ENCODE measurements at regions not wholly inside any gene's neighbourhood (a gene's known extent, or its start where the extent isn't known, plus 50 kb on each side); places are given as distances from the start of the nearest gene placed in this dataset.

DNA sequence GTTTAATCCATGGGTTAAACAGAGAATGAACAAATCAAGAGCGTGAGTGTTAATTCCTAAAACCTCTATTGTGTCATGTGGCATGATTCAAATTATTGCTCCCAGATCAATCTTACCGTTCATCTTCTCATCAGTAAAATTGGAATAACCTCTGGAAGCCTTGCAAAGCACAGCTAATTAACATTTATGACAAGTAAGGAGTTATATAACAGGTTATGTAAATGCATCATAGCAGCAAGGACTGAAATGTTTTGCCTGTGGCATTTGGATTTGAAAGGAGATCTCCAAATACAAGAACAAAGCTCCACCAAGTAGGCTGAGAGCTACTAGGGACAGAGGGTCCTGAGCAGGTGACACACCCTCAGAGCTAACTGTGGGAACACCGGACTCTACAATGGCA, 502.9 kb upstream of the CELF2 start:
- Histone ChIP-seq H3K36me3 (ENCODE audit: control insufficient read depth, insufficient read depth, low read length) (no peaks in the 10 kb centered on the region), H3K56ac (ENCODE audit: low read length) (no peak overlapping the region), H2BK15ac (replicated peaks; ENCODE audit: low read depth) (no peak overlapping the region), H2AK5ac (ENCODE audit: low read length) (no peak overlapping the region), H4K5ac (ENCODE audit: low read length) (no peak overlapping the region), H3K79me2 (ENCODE audit: control insufficient read depth, insufficient read depth, low read length) (no peaks in the 10 kb centered on the region), H3K4me2 (ENCODE audit: low read length) (no peak overlapping the region), H3K27me3 (ENCODE audit: insufficient read depth, low read length, poor library complexity) (no peaks in the 10 kb centered on the region), H3K9ac (ENCODE audit: low read length) (no peak overlapping the region), H3K79me1 (ENCODE audit: low read length) (no peaks in the 10 kb centered on the region), H3K18ac (ENCODE audit: low read length) (no peak overlapping the region), H2BK5ac (ENCODE audit: low read length) (no peak overlapping the region), H3K23ac (ENCODE audit: low read length) (no peak overlapping the region), H3K4me3 (ENCODE audit: low read length) (no peak overlapping the region), H3K4ac (ENCODE audit: low read depth, low read length) (no peak overlapping the region), H4K8ac (ENCODE audit: low read depth, low read length) (no peak overlapping the region), H2BK120ac (ENCODE audit: low read depth, low read length) (no peak overlapping the region), H3K27ac (ENCODE audit: low read depth, low read length) (no peak overlapping the region), H3K4me1 (ENCODE audit: control insufficient read depth, low read depth, low read length) (no peaks in the 10 kb centered on the region)
- no peak for DNase-seq
- no CpG with 5 or more reads among the region's 3 CpGs for WGBS (ENCODE audit: extremely low coverage, insufficient coverage, low lambda C conversion rate)

DNA sequence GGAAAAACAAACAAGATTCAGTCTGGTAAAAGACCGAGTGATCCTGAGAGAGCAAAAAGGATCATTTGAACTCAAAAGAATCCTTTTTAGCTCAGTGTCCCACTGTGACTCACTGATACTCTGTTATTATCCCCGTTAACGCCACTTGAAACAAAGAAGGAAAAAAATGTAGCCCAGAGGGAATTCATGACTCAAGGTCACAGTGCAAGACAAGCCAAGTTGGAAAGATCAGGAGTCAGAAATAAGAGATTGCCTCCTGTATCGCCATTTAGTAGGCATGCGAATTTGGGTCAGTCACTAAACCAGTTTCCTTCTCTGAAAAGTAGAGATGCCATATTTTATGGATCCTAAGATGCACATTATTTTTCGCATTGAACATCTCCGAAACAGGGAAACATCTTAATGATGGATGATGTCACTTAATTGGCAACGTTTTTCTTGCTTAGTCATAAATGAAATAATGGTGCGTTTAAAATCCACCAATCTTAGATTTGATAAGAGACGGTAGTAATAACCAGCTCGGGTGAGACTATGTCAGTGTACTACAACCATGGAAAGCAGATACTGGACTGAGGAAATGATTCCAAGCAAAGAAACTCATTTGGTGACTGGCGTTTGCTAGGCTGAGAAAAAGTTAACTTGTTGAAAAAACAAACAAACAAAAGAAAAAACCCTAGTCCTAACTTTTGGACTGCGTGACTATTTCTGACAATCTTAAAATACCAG, 502.0 kb upstream of the CELF2 start:
- Histone ChIP-seq H3K79me1 (ENCODE audit: low read length) (no peaks in the 10 kb centered on the region), H2AK5ac (ENCODE audit: low read length) (no peak overlapping the region), H2BK5ac (ENCODE audit: low read length) (no peak overlapping the region), H3K36me3 (ENCODE audit: control insufficient read depth, insufficient read depth, low read length) (no peaks in the 10 kb centered on the region), H2BK15ac (replicated peaks; ENCODE audit: low read depth) (no peak overlapping the region), H2BK120ac (ENCODE audit: low read depth, low read length) (peak overlapping the region; percentile 45), H3K4me2 (ENCODE audit: low read length) (no peak overlapping the region), H3K4me3 (ENCODE audit: low read length) (no peak overlapping the region), H3K27me3 (ENCODE audit: insufficient read depth, low read length, poor library complexity) (no peaks in the 10 kb centered on the region), H3K4ac (ENCODE audit: low read depth, low read length) (no peak overlapping the region), H4K5ac (ENCODE audit: low read length) (no peak overlapping the region), H3K9ac (ENCODE audit: low read length) (no peak overlapping the region), H3K79me2 (ENCODE audit: control insufficient read depth, insufficient read depth, low read length) (no peaks in the 10 kb centered on the region), H3K18ac (ENCODE audit: low read length) (no peak overlapping the region), H3K27ac (ENCODE audit: low read depth, low read length) (no peak overlapping the region), H3K23ac (ENCODE audit: low read length) (no peak overlapping the region), H4K8ac (ENCODE audit: low read depth, low read length) (no peak overlapping the region), H3K4me1 (ENCODE audit: control insufficient read depth, low read depth, low read length) (no peaks in the 10 kb centered on the region), H3K56ac (ENCODE audit: low read length) (no peak overlapping the region)
- no CpG with 5 or more reads among the region's 13 CpGs for WGBS (ENCODE audit: extremely low coverage, insufficient coverage, low lambda C conversion rate)
- DNase-seq: no peak

DNA sequence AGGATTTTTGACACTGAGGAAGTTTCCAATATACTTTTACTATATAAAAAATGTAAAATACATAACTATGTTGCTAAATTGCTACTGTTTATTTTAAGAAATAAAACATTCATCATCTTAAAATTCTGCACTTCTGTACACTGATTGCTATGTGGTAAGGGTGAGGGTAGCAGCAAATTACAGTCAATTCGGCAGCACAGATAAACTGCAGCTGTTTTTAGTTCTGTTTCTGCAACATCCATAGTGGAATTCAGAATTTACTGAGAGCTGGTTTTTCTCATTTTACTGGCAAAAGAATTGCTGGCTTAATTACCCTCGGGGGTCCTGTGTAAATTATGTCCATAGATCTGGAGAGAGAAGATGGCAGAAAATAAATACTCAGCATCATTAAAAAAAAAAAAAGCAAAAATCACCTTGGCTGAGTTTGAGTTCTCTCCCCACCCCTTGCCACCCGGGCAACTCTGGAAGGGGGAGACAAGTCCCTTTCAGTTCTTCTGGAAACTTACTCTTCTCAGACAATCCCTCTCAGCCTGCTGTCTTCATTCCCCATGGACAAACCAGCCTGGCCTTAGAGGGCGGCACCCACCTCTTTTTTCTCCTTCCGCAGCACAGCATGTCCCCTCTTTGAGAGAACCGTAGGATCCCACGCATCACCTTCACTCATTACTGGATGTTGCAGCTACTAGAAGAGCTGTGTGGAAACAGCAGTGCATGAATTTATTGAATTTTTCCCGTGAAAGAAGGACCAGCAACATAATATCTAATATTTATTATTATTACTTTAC, 501.1 kb upstream of the CELF2 start:
- Histone ChIP-seq H3K23ac (ENCODE audit: low read length) (no peak overlapping the region), H3K79me1 (ENCODE audit: low read length) (no peaks in the 10 kb centered on the region), H3K18ac (ENCODE audit: low read length) (no peak overlapping the region), H2BK120ac (ENCODE audit: low read depth, low read length) (no peak overlapping the region), H4K8ac (ENCODE audit: low read depth, low read length) (no peak overlapping the region), H3K79me2 (ENCODE audit: control insufficient read depth, insufficient read depth, low read length) (no peaks in the 10 kb centered on the region), H3K27me3 (ENCODE audit: insufficient read depth, low read length, poor library complexity) (no peaks in the 10 kb centered on the region), H4K5ac (ENCODE audit: low read length) (no peak overlapping the region), H3K56ac (ENCODE audit: low read length) (no peak overlapping the region), H2AK5ac (ENCODE audit: low read length) (no peak overlapping the region), H3K36me3 (ENCODE audit: control insufficient read depth, insufficient read depth, low read length) (no peaks in the 10 kb centered on the region), H3K4me3 (ENCODE audit: low read length) (no peak overlapping the region), H3K4me2 (ENCODE audit: low read length) (no peak overlapping the region), H3K4me1 (ENCODE audit: control insufficient read depth, low read depth, low read length) (no peaks in the 10 kb centered on the region), H2BK15ac (replicated peaks; ENCODE audit: low read depth) (no peak overlapping the region), H3K4ac (ENCODE audit: low read depth, low read length) (no peak overlapping the region), H3K27ac (ENCODE audit: low read depth, low read length) (no peak overlapping the region), H2BK5ac (ENCODE audit: low read length) (no peak overlapping the region), H3K9ac (ENCODE audit: low read length) (no peak overlapping the region)
- WGBS (ENCODE audit: extremely low coverage, insufficient coverage, low lambda C conversion rate): no CpG with 5 or more reads among the region's 8 CpGs
- DNase-seq: no peak

DNA sequence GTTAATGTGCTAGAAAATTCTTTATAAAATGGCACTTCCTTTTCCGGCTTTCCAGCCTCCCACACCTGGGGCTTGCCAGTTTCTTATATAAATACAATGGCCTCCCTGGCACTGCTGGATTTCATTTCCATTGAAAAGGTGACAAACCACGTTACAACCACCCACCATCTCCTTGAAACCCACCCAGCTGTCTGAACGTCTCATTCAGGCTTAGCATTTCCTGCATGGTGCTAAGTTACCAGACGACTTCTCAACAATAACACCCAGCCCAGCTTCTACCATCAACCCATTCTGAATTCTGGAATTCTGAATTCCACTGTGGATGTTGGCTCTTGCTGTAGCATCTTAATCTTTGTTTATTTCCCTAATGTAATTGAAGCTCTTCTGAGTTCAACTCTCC, 499.8 kb upstream of the CELF2 start:
- H2BK5ac ChIP-seq (ENCODE audit: low read length): no peak overlapping the region
- H3K18ac ChIP-seq (ENCODE audit: low read length): peak overlapping the region; percentile 86
- peak; percentile 47 for DNase-seq
- H4K5ac ChIP-seq (ENCODE audit: low read length): no peak overlapping the region
- no peaks in the 10 kb centered on the region for H3K27me3 ChIP-seq (ENCODE audit: insufficient read depth, low read length, poor library complexity)
- H3K56ac ChIP-seq (ENCODE audit: low read length): no peak overlapping the region
- no peak overlapping the region for H2AK5ac ChIP-seq (ENCODE audit: low read length)
- no peak overlapping the region for H2BK15ac ChIP-seq (replicated peaks; ENCODE audit: low read depth)
- no peak overlapping the region for H4K8ac ChIP-seq (ENCODE audit: low read depth, low read length)
- no peaks in the 10 kb centered on the region for H3K79me1 ChIP-seq (ENCODE audit: low read length)
- no CpG with 5 or more reads among the region's 4 CpGs for WGBS (ENCODE audit: extremely low coverage, insufficient coverage, low lambda C conversion rate)
- no peak overlapping the region for H3K23ac ChIP-seq (ENCODE audit: low read length)
- H3K4me1 ChIP-seq (ENCODE audit: control insufficient read depth, low read depth, low read length): no peaks in the 10 kb centered on the region
- no peaks in the 10 kb centered on the region for H3K36me3 ChIP-seq (ENCODE audit: control insufficient read depth, insufficient read depth, low read length)
- no peak overlapping the region for H3K4me2 ChIP-seq (ENCODE audit: low read length)
- no peaks in the 10 kb centered on the region for H3K79me2 ChIP-seq (ENCODE audit: control insufficient read depth, insufficient read depth, low read length)
- peak overlapping the region; percentile 75 for H2BK120ac ChIP-seq (ENCODE audit: low read depth, low read length)
- H3K9ac ChIP-seq (ENCODE audit: low read length): no peak overlapping the region
- H3K27ac ChIP-seq (ENCODE audit: low read depth, low read length): peak overlapping the region; percentile 19
- no peak overlapping the region for H3K4ac ChIP-seq (ENCODE audit: low read depth, low read length)
- no peak overlapping the region for H3K4me3 ChIP-seq (ENCODE audit: low read length)

DNA sequence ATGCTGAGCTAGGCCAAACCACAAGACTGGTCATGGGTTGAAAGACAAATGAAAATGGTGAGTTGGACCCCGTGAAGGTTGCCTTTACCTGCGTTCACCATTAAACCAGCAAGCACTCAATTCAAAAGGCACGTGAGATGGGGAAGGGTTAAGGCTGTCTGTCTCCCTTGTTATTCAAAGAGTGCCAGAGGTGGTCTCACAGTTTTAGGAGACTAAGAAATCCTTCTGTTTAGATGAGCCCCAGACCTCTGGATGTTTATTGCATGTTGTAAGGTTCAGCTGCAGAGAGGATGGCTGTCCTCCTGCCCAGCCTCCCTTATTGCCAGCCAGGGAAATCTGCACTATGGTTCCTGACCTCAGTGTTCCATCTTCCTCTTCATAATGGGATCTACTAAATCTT, 498.0 kb upstream of the CELF2 start:
- no peak overlapping the region for H2BK15ac ChIP-seq (replicated peaks; ENCODE audit: low read depth)
- no peak overlapping the region for H3K4ac ChIP-seq (ENCODE audit: low read depth, low read length)
- H3K4me2 ChIP-seq (ENCODE audit: low read length): no peak overlapping the region
- H3K79me2 ChIP-seq (ENCODE audit: control insufficient read depth, insufficient read depth, low read length): no peaks in the 10 kb centered on the region
- H2AK5ac ChIP-seq (ENCODE audit: low read length): no peak overlapping the region
- H3K27me3 ChIP-seq (ENCODE audit: insufficient read depth, low read length, poor library complexity): no peaks in the 10 kb centered on the region
- no peaks in the 10 kb centered on the region for H3K36me3 ChIP-seq (ENCODE audit: control insufficient read depth, insufficient read depth, low read length)
- no peaks in the 10 kb centered on the region for H3K79me1 ChIP-seq (ENCODE audit: low read length)
- H3K4me1 ChIP-seq (ENCODE audit: control insufficient read depth, low read depth, low read length): no peaks in the 10 kb centered on the region
- no peak overlapping the region for H3K18ac ChIP-seq (ENCODE audit: low read length)
- no peak overlapping the region for H3K9ac ChIP-seq (ENCODE audit: low read length)
- H2BK5ac ChIP-seq (ENCODE audit: low read length): no peak overlapping the region
- no peak for DNase-seq
- H4K8ac ChIP-seq (ENCODE audit: low read depth, low read length): no peak overlapping the region
- no peak overlapping the region for H3K56ac ChIP-seq (ENCODE audit: low read length)
- H3K4me3 ChIP-seq (ENCODE audit: low read length): no peak overlapping the region
- H4K5ac ChIP-seq (ENCODE audit: low read length): no peak overlapping the region
- no peak overlapping the region for H2BK120ac ChIP-seq (ENCODE audit: low read depth, low read length)
- H3K27ac ChIP-seq (ENCODE audit: low read depth, low read length): no peak overlapping the region
- WGBS (ENCODE audit: extremely low coverage, insufficient coverage, low lambda C conversion rate): no CpG with 5 or more reads among the region's 3 CpGs
- H3K23ac ChIP-seq (ENCODE audit: low read length): no peak overlapping the region

Data from mesendoderm (in vitro differentiated cells).